ENCODE measurements at regions not wholly inside any gene's neighbourhood (a gene's known extent, or its start where the extent isn't known, plus 50 kb on each side); places are given as distances from the start of the nearest gene placed in this dataset.

DNA sequence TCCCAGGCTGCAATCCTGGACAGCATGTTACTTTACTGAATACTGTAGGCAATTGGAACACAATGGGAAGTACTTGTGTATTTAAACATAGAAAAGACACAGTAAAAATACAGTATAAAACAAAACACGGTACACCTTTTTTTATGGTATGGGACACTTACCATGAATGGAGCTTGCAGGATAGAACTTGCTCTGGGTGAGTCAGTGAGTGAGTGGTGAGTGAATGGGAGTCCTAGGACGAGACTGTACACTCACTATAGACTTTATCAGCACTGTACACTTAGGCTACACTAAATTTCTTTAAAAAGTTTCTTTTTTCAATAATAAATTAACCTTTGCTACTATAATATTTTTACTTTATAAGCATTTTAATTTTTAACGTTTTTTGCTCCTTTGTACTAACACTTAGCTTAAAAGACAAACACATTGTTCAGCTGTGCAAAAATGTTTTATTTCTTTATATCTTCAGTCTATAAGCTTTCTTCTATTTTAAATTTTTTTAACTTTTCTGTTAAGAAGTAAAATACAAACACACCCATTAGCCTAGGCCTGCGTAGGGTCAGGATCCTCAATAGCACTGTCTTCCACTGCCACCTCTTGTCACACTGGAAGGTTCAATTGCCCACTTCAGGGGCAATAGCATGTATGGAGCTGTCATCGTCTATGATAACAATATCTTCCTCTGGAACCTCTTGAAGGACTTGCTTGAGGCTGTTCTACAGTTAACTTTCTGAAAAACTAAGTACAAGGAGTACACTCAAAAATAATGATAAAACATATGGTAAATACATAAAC lies 293.5 kb upstream of the FSTL5 start:
- TF ChIP-seq, protein P1, sequence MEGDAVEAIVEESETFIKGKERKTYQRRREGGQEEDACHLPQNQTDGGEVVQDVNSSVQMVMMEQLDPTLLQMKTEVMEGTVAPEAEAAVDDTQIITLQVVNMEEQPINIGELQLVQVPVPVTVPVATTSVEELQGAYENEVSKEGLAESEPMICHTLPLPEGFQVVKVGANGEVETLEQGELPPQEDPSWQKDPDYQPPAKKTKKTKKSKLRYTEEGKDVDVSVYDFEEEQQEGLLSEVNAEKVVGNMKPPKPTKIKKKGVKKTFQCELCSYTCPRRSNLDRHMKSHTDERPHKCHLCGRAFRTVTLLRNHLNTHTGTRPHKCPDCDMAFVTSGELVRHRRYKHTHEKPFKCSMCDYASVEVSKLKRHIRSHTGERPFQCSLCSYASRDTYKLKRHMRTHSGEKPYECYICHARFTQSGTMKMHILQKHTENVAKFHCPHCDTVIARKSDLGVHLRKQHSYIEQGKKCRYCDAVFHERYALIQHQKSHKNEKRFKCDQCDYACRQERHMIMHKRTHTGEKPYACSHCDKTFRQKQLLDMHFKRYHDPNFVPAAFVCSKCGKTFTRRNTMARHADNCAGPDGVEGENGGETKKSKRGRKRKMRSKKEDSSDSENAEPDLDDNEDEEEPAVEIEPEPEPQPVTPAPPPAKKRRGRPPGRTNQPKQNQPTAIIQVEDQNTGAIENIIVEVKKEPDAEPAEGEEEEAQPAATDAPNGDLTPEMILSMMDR (IDR thresholded peaks at IDR 0.05): peak in 2 of 9 donors; percentile 24 to 26
- H3K27me3 ChIP-seq: no peaks in the 10 kb centered on the region
- DNase-seq: no peak
- ATAC-seq: no peak
- H3K36me3 ChIP-seq: no peaks in the 10 kb centered on the region
- intact Hi-C loops (cut with DNase I): no loop called here
- no peak overlapping the region for H3K4me3 ChIP-seq
- no peak overlapping the region for H3K27ac ChIP-seq
- no peaks in the 10 kb centered on the region for H3K4me1 ChIP-seq
- peaks cover 0 to 4% (median 0%) of the 10 kb centered on the region in 11 donors for H3K9me3 ChIP-seq
- 70 to 76% methylated on average over 5 of the region's 5 CpGs for WGBS, 2 donors

DNA sequence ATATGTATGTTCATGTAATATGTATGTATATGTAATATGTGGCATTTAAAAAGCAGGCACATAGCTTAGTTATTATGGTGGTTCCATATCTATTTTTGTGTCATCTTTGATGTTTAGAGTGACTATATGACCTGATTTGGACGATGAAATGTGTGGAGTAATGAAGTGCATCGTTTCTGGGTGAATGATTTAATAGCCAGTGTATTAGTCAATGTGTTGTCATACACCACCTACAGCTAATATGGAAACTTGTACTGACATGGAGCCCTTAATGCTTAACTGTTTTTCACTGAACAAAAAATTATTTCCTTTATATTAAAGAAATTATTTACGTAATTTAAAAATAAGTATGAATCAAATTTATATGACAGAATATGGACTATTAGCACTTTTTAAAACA lies 292.3 kb upstream of the FSTL5 start:
- 74 to 78% methylated on average over 3 of the region's 3 CpGs for WGBS, 2 donors

DNA sequence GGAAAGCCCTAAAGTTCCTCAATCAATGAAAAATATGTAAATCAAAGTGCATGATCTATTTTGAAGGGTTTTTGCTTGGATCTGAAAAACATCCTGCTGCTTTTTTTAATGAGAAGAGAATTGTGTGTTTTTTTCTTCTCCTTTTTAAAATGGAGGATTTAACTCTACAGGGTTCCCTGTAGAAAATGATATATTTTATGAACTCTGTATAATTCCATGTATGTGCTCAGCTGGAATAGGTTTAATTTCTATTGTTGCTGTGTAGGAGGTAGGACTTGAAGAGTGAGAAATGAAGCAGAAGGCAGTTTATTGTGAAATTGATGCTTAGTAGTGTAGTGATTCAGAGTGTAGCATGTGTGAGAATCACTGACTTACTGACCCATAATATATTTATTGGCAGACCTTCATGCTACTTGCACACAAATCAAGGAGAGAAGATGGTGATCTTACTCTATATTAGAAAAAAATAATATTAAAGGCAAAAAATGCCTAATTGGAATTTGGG lies 286.8 kb upstream of the FSTL5 start:
- no peaks in the 10 kb centered on the region for H3K27me3 ChIP-seq
- no peaks in the 10 kb centered on the region for H3K36me3 ChIP-seq
- intact Hi-C loops (cut with DNase I): no loop called here
- H3K9me3 ChIP-seq: no peaks in the 10 kb centered on the region
- no peak overlapping the region for H3K27ac ChIP-seq
- TF ChIP-seq, protein P1 (IDR thresholded peaks at IDR 0.05): no peak
- no peaks in the 10 kb centered on the region for H3K4me1 ChIP-seq
- H3K4me3 ChIP-seq: no peak overlapping the region
- ATAC-seq (no peak), DNase-seq (no peak)

More for the DNA sequence above, 292.3 kb upstream of the FSTL5 start:
- Histone ChIP-seq H3K27me3 (no peaks in the 10 kb centered on the region), H3K4me1 (no peaks in the 10 kb centered on the region), H3K27ac (no peak overlapping the region), H3K36me3 (no peaks in the 10 kb centered on the region), H3K9me3 (peaks cover 0 to 4% (median 0%) of the 10 kb centered on the region in 11 donors), H3K4me3 (no peak overlapping the region)
- no peak for ATAC-seq
- TF ChIP-seq, protein P1 (IDR thresholded peaks at IDR 0.05): no peak
- intact Hi-C loops (cut with DNase I): no loop called here
- no peak for DNase-seq

DNA sequence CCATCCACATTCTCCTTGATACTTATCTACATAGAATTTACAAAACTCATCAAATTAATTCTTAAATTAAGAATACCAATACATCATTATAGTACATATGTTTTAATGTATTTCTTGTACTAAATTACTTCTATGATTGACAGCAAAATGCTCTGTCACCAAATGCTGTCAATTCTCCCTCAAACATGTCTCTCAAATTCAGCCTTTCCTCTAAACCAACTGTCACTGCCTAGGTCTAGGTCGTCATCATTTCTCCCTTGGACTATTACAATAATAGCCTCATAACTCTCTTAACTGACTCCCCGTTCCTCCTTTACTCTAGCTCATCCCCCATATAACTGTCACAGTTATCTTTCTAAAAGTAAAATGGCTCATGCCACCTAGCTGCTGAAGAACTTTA lies 279.7 kb upstream of the FSTL5 start:
- Histone ChIP-seq H3K27ac (no peak overlapping the region), H3K9me3 (no peaks in the 10 kb centered on the region), H3K36me3 (no peaks in the 10 kb centered on the region), H3K4me3 (no peak overlapping the region), H3K27me3 (no peaks in the 10 kb centered on the region), H3K4me1 (no peaks in the 10 kb centered on the region)
- 57 to 68% methylated on average over 2 of the region's 2 CpGs for WGBS, 2 donors
- TF ChIP-seq, protein P1 (IDR thresholded peaks at IDR 0.05): no peak
- no peak for DNase-seq
- intact Hi-C loops (cut with DNase I): no loop called here
- ATAC-seq: no peak

All from heart right ventricle (tissue), 16 donors.